Sigmoid colon (tissue), 6 donors: ENCODE measurements at regions not wholly inside any gene's neighbourhood (a gene's known extent, or its start where the extent isn't known, plus 50 kb on each side); places are given as distances from the start of the nearest gene placed in this dataset.

Source experiments
- DNase-seq: peaks from one replicate; pipeline ENCODE4 v3.0.0-alpha.2; 2019
- H3K27ac ChIP-seq, 4 donors: fragments of 200-600 bp; sonication (generic); one replicate each; pipeline ENCODE4 v1.5.1; 2016 to 2019; ENCODE audit warnings: mild to moderate bottlenecking in 1 of 4
- H3K27me3 ChIP-seq, 3 donors: fragments of 200-600 bp; sonication (generic); one replicate each; pipeline ENCODE4 v1.5.1; 2019; ENCODE audit warnings: mild to moderate bottlenecking in 1 of 3
- H3K36me3 ChIP-seq, 4 donors: fragments of 200-600 bp; sonication (generic); one replicate each; pipeline ENCODE4 v1.5.1; 2016 to 2019
- H3K4me1 ChIP-seq, 4 donors: fragments of 200-600 bp; sonication (generic); one replicate each; pipeline ENCODE4 v1.5.1; 2017 to 2019
- H3K4me3 ChIP-seq, 4 donors: fragments of 200-600 bp; sonication (generic); one replicate each; pipeline ENCODE4 v1.5.1; 2017 to 2019; ENCODE audit warnings: mild to moderate bottlenecking in 2 of 4, moderate library complexity in 1 of 4
- H3K9me3 ChIP-seq, 4 donors: fragments of 200-600 bp in 3 of 4; sonication (generic) in 3 of 4; one replicate each; pipeline versions ENCODE4 v1.5.1 to v1.6.1; 2013 to 2019
- CTCF ChIP-seq, 4 experiments: fragments of 450-650 bp in 3 of 4; fragments of 200-600 bp in 1 of 4; IDR thresholded peaks; one replicate each; pipeline ENCODE4 v1.5.1; 2016 to 2019; ENCODE audit warnings: antibody characterized with exemption in 4 of 4, mild to moderate bottlenecking in 3 of 4, moderate library complexity in 2 of 4
- EP300 ChIP-seq, 4 donors: sonication (generic); formaldehyde crosslinking; IDR thresholded peaks; one replicate each; pipeline ENCODE4 v1.6.1; 2017; ENCODE audit warnings: antibody characterized with exemption in 4 of 4
- POLR2A ChIP-seq, 2 donors: fragments of 450-650 bp; IDR thresholded peaks; one replicate each; pipeline ENCODE4 v1.6.1; 2016; ENCODE audit warnings: antibody characterized with exemption in 2 of 2, mild to moderate bottlenecking in 2 of 2, moderate library complexity in 2 of 2
- POLR2AphosphoS5 ChIP-seq, 4 donors: sonication (generic); formaldehyde crosslinking; IDR thresholded peaks; one replicate each; pipeline ENCODE4 v1.6.1; 2017; ENCODE audit warnings: antibody characterized with exemption in 4 of 4
- WGBS, 2 donors: extraction: QIAGEN DNeasy Blood & Tissue Kit; methylation state at CpG; one replicate each; pipeline ENCODE4 v1.1.7; 2013; 5-methylcytosine and 5-hydroxymethylcytosine counted together
- intact Hi-C: fragments of 100-400 bp; cut with DNase I; formaldehyde crosslinking; loops from one replicate; pipeline ENCODE4 v1.15.1; 2023
- donor health status: healthy with polysubstance abuse.
- donor health status: healthy.

- H3K36me3 ChIP-seq = no peaks in the 10 kb centered on the region
- intact Hi-C loops = no loop called here
- no peak for DNase-seq
- H3K4me1 ChIP-seq = no peaks in the 10 kb centered on the region
- H3K27me3 ChIP-seq = no peaks in the 10 kb centered on the region
- WGBS, 2 donors = 87 to 90% methylated on average over 6 of the region's 6 CpGs
- no peak overlapping the region for H3K4me3 ChIP-seq
- no peak overlapping the region for H3K27ac ChIP-seq
- TF ChIP-seq POLR2A (IDR thresholded peaks at IDR 0.05) (no peak), EP300 (IDR thresholded peaks at IDR 0.05) (no peak), CTCF (IDR thresholded peaks at IDR 0.05) (no peak), POLR2AphosphoS5 (IDR thresholded peaks at IDR 0.05) (no peak)
- no peaks in the 10 kb centered on the region for H3K9me3 ChIP-seq
Measured at GRCh38 chr1:181906631-181907030, 154.9 kb downstream of the ZNF648 start.

GRCh38 chr1:181905944-181906597, 155.4 kb downstream of the ZNF648 start:
- Histone ChIP-seq H3K36me3 (no peaks in the 10 kb centered on the region), H3K9me3 (no peaks in the 10 kb centered on the region), H3K27me3 (no peaks in the 10 kb centered on the region), H3K4me1 (no peaks in the 10 kb centered on the region), H3K4me3 (no peak overlapping the region), H3K27ac (no peak overlapping the region)
- TF ChIP-seq CTCF (IDR thresholded peaks at IDR 0.05) = no peak
- TF ChIP-seq POLR2A (IDR thresholded peaks at IDR 0.05) = no peak
- no peak for TF ChIP-seq EP300 (IDR thresholded peaks at IDR 0.05)
- no peak for TF ChIP-seq POLR2AphosphoS5 (IDR thresholded peaks at IDR 0.05)
- intact Hi-C loops = no loop called here
- 85 to 90% methylated on average over 2 of the region's 2 CpGs for WGBS, 2 donors
- no peak for DNase-seq

- no peak for DNase-seq
- Histone ChIP-seq H3K27me3 (no peaks in the 10 kb centered on the region), H3K4me1 (no peaks in the 10 kb centered on the region), H3K36me3 (no peaks in the 10 kb centered on the region), H3K27ac (no peak overlapping the region), H3K9me3 (no peaks in the 10 kb centered on the region), H3K4me3 (no peak overlapping the region)
- TF ChIP-seq CTCF (IDR thresholded peaks at IDR 0.05) (no peak), POLR2A (IDR thresholded peaks at IDR 0.05) (no peak), EP300 (IDR thresholded peaks at IDR 0.05) (no peak), POLR2AphosphoS5 (IDR thresholded peaks at IDR 0.05) (no peak)
- intact Hi-C loops = no loop called here
Measured at GRCh38 chr1:181898773-181899172, 162.7 kb downstream of the ZNF648 start.

- no peak for DNase-seq
- intact Hi-C loops = no loop called here
- no peak for TF ChIP-seq CTCF (IDR thresholded peaks at IDR 0.05)
- TF ChIP-seq POLR2AphosphoS5 (IDR thresholded peaks at IDR 0.05) = no peak
- no peak for TF ChIP-seq POLR2A (IDR thresholded peaks at IDR 0.05)
- no peak for TF ChIP-seq EP300 (IDR thresholded peaks at IDR 0.05)
- Histone ChIP-seq H3K36me3 (no peaks in the 10 kb centered on the region), H3K4me3 (no peak overlapping the region), H3K27ac (no peak overlapping the region), H3K4me1 (no peaks in the 10 kb centered on the region), H3K9me3 (no peaks in the 10 kb centered on the region), H3K27me3 (no peaks in the 10 kb centered on the region)
- WGBS, 2 donors = 86 to 88% methylated on average over 2 of the region's 2 CpGs
Measured at GRCh38 chr1:181896824-181897223, 164.7 kb downstream of the ZNF648 start.

- TF ChIP-seq POLR2A (IDR thresholded peaks at IDR 0.05) = no peak
- TF ChIP-seq EP300 (IDR thresholded peaks at IDR 0.05) = no peak
- TF ChIP-seq CTCF (IDR thresholded peaks at IDR 0.05) = no peak
- TF ChIP-seq POLR2AphosphoS5 (IDR thresholded peaks at IDR 0.05) = no peak
- no peak for DNase-seq
- H3K27me3 ChIP-seq = no peaks in the 10 kb centered on the region
- intact Hi-C loops = no loop called here
- H3K9me3 ChIP-seq = no peaks in the 10 kb centered on the region
- H3K36me3 ChIP-seq = no peaks in the 10 kb centered on the region
- no peak overlapping the region for H3K4me3 ChIP-seq
- H3K4me1 ChIP-seq = no peaks in the 10 kb centered on the region
- 61 to 71% methylated on average over 5 of the region's 5 CpGs for WGBS, 2 donors
- H3K27ac ChIP-seq = no peak overlapping the region
Measured at GRCh38 chr1:181894439-181894859, 167.1 kb downstream of the ZNF648 start.
